IMR-90 (cell line): ENCODE measurements at regions not wholly inside any gene's neighbourhood (a gene's known extent, or its start where the extent isn't known, plus 50 kb on each side); places are given as distances from the start of the nearest gene placed in this dataset.

Experiments
- ATAC-seq: fragments of 200-7000 bp; cut with Tn5 transposase; 2 replicates; pipeline ENCODE4 v1.9.1; 2020; ENCODE audit warnings: low read depth, mild to moderate bottlenecking, moderate library complexity
- BruUV-seq: library from RNA; stranded (reverse); fragments of 400-500 nt; replicated peaks from 2 replicates; lab custom pipeline; 2021; lab: Mats Ljungman, UMichigan
- CTCF ChIA-PET: fragments of 300-600 bp; formaldehyde crosslinking; extraction: SDS; loops from one replicate; lab custom pipeline; 2021; ENCODE audit warnings: antibody characterized with exemption; lab: Yijun Ruan, JAX
- POLR2A ChIA-PET: fragments of 300-600 bp; sonication (Branson Sonifier 250); formaldehyde crosslinking; loops from one replicate; lab custom pipeline; 2022; ENCODE audit warnings: antibody characterized with exemption; ENCODE audit not compliant: unreplicated experiment; lab: Charles Lee
- DNase-seq: peaks from one replicate; pipeline ENCODE4 v3.0.0; 2013
- H2AFZ ChIP-seq: replicated peaks from 2 replicates; pipeline ENCODE3; 2013; ENCODE audit warnings: low read length, mild to moderate bottlenecking; ENCODE audit not compliant: poor library complexity
- H2AK5ac ChIP-seq: 2 replicates; pipeline ENCODE4 v1.6.1; 2013; ENCODE audit warnings: low read depth, low read length, inconsistent platforms
- H2AK9ac ChIP-seq: replicated peaks from 2 replicates; pipeline ENCODE3; 2013; ENCODE audit warnings: mild to moderate bottlenecking, low read depth, low read length, moderate library complexity; ENCODE audit not compliant: poor library complexity
- H2BK120ac ChIP-seq: 2 replicates; pipeline ENCODE4 v1.6.1; 2013; ENCODE audit warnings: low read depth, low read length, inconsistent platforms
- H2BK15ac ChIP-seq: 3 replicates; pipeline ENCODE4 v1.6.1; 2013; ENCODE audit warnings: low read depth, low read length, inconsistent platforms
- H2BK20ac ChIP-seq: 2 replicates; pipeline ENCODE4 v1.6.1; 2013; ENCODE audit warnings: low read depth, mild to moderate bottlenecking, inconsistent platforms, low read length, moderate library complexity
- H2BK5ac ChIP-seq: 2 replicates; pipeline ENCODE4 v1.6.1; 2013; ENCODE audit warnings: mild to moderate bottlenecking, low read depth, low read length, inconsistent platforms; ENCODE audit not compliant: poor library complexity, severe bottlenecking
- H3K14ac ChIP-seq: replicated peaks from 2 replicates; pipeline ENCODE4 v1.6.1; 2013; ENCODE audit warnings: low read depth, low read length, inconsistent platforms
- H3K18ac ChIP-seq: 2 replicates; pipeline ENCODE4 v1.6.1; 2013; ENCODE audit warnings: low read depth, low read length, control low read depth
- H3K23ac ChIP-seq: 2 replicates; pipeline ENCODE4 v1.6.1; 2013; ENCODE audit warnings: low read depth, low read length, inconsistent platforms
- H3K27ac ChIP-seq: 2 replicates; pipeline ENCODE4 v1.5.1; 2013; ENCODE audit warnings: mild to moderate bottlenecking, control low read depth, low read length; ENCODE audit not compliant: insufficient read depth
- H3K27me3 ChIP-seq: 2 replicates; pipeline ENCODE4 v1.6.1; 2013; ENCODE audit warnings: low read length; ENCODE audit not compliant: control insufficient read depth, insufficient read depth
- H3K36me3 ChIP-seq: 2 replicates; pipeline ENCODE4 v1.6.1; 2013; ENCODE audit warnings: low read length, mixed read lengths; ENCODE audit not compliant: control insufficient read depth, insufficient read depth
- H3K4ac ChIP-seq: 2 replicates; pipeline ENCODE4 v1.6.1; 2013; ENCODE audit warnings: low read depth, low read length, inconsistent platforms
- H3K4me1 ChIP-seq: 2 replicates; pipeline ENCODE4 v1.6.1; 2013; ENCODE audit warnings: low read length, mixed read lengths; ENCODE audit not compliant: control insufficient read depth, insufficient read depth
- H3K4me2 ChIP-seq: 2 replicates; pipeline ENCODE4 v1.6.1; 2013; ENCODE audit warnings: low read depth, mild to moderate bottlenecking, control low read depth, low read length, moderate library complexity
- H3K4me3 ChIP-seq: 2 replicates; pipeline ENCODE4 v1.5.1; 2013; ENCODE audit warnings: low read depth, mild to moderate bottlenecking, control low read depth, low read length, moderate library complexity; ENCODE audit not compliant: insufficient read depth
- H3K56ac ChIP-seq: 2 replicates; pipeline ENCODE4 v1.6.1; 2013; ENCODE audit warnings: low read length, inconsistent platforms; ENCODE audit not compliant: insufficient read depth; ENCODE audit errors: extremely low read depth
- H3K79me1 ChIP-seq, 2 experiments: 2 replicates each; pipeline ENCODE4 v1.6.1; 2013; ENCODE audit warnings: low read length in 2 of 2, inconsistent platforms in 1 of 2, low read depth in 1 of 2
- H3K9ac ChIP-seq: 2 replicates; pipeline ENCODE4 v1.6.1; 2013; ENCODE audit warnings: low read depth, low read length, control low read depth
- H3K9me1 ChIP-seq: 2 replicates; pipeline ENCODE4 v1.6.1; 2013; ENCODE audit warnings: low read length, inconsistent platforms; ENCODE audit not compliant: insufficient read depth
- H3K9me3 ChIP-seq: 2 replicates; pipeline ENCODE4 v1.6.1; 2013; ENCODE audit warnings: low read length; ENCODE audit not compliant: control insufficient read depth, insufficient read depth
- H4K20me1 ChIP-seq: 2 replicates; pipeline ENCODE4 v1.6.1; 2013; ENCODE audit warnings: low read length, inconsistent platforms; ENCODE audit not compliant: insufficient read depth
- H4K5ac ChIP-seq: 2 replicates; pipeline ENCODE4 v1.6.1; 2013; ENCODE audit warnings: mild to moderate bottlenecking, low read depth, low read length, control low read depth
- H4K8ac ChIP-seq, 2 experiments: 2 replicates each; pipeline ENCODE4 v1.6.1; 2013; ENCODE audit warnings: low read depth in 2 of 2, low read length in 2 of 2, control low read depth in 1 of 2, inconsistent platforms in 1 of 2
- H4K91ac ChIP-seq: 2 replicates; pipeline ENCODE4 v1.6.1; 2013; ENCODE audit warnings: low read depth, low read length, inconsistent platforms; ENCODE audit not compliant: insufficient read depth
- CTCF ChIP-seq: conservative IDR thresholded peaks from 2 replicates; pipeline ENCODE4 v1.5.1; 2012; ENCODE audit warnings: mild to moderate bottlenecking, low read depth, low read length, improper control_type of control experiment
- ELK1 ChIP-seq: fragments of 150-350 bp; IDR thresholded peaks from 2 replicates; pipeline ENCODE4 v1.6.1; 2016; ENCODE audit warnings: low read depth, mild to moderate bottlenecking, low read length, moderate library complexity, borderline replicate concordance
- MAFK ChIP-seq: IDR thresholded peaks from 2 replicates; pipeline ENCODE4 v1.6.1; 2012; ENCODE audit warnings: low read depth, low read length, improper control_type of control experiment
- MAZ ChIP-seq: IDR thresholded peaks from 2 replicates; pipeline ENCODE4 v1.6.1; 2012; ENCODE audit warnings: low read depth, mild to moderate bottlenecking, low read length, improper control_type of control experiment, moderate library complexity, borderline replicate concordance
- MXI1 ChIP-seq: IDR thresholded peaks from 2 replicates; pipeline ENCODE4 v1.6.1; 2012; ENCODE audit warnings: low read depth, mild to moderate bottlenecking, low read length, moderate library complexity, borderline replicate concordance
- NFE2L2 ChIP-seq: fragments of 150-350 bp; IDR thresholded peaks from 2 replicates; pipeline ENCODE4 v1.6.1; 2016; ENCODE audit warnings: low read depth, mild to moderate bottlenecking, low read length
- POLR2A ChIP-seq: IDR thresholded peaks from 2 replicates; pipeline ENCODE4 v1.6.1; 2012; ENCODE audit warnings: mild to moderate bottlenecking, low read depth, low read length
- RAD21 ChIP-seq: IDR thresholded peaks from 2 replicates; pipeline ENCODE4 v1.6.1; 2012; ENCODE audit warnings: low read length, improper control_type of control experiment
- SMC3 ChIP-seq: fragments of 150-350 bp; IDR thresholded peaks from 2 replicates; pipeline ENCODE4 v1.6.1; 2016; ENCODE audit warnings: low read depth, mild to moderate bottlenecking, antibody characterized with exemption, low read length, moderate library complexity
- WGBS, 2 experiments: methylation state at CpG; one replicate each; pipeline versions ENCODE4 v1.1.5 to v1.1.7; 2013; ENCODE audit warnings: missing lambda C conversion rate in 2 of 2; ENCODE audit not compliant: insufficient read length in 1 of 2; ENCODE audit errors: extremely low coverage in 2 of 2; 5-methylcytosine and 5-hydroxymethylcytosine counted together
- dilution Hi-C: fragments of 300-500 bp; cut with HindIII; formaldehyde crosslinking; loops from one replicate; pipeline ENCODE4 v1.14.3; 2018; ENCODE audit warnings: low sequenced_read_pairs; ENCODE audit not compliant: unreplicated experiment
- in situ Hi-C: fragments of 300-500 bp; cut with MboI; formaldehyde crosslinking; loops from 3 replicates; pipeline ENCODE4 v1.14.3; 2019; ENCODE audit warnings: low sequenced_read_pairs, inconsistent platforms, mixed read lengths
- intact Hi-C: fragments of 100-400 bp; cut with micrococcal nuclease; formaldehyde crosslinking; loops from 2 replicates; pipeline ENCODE4 v1.10.0; 2022

DNA sequence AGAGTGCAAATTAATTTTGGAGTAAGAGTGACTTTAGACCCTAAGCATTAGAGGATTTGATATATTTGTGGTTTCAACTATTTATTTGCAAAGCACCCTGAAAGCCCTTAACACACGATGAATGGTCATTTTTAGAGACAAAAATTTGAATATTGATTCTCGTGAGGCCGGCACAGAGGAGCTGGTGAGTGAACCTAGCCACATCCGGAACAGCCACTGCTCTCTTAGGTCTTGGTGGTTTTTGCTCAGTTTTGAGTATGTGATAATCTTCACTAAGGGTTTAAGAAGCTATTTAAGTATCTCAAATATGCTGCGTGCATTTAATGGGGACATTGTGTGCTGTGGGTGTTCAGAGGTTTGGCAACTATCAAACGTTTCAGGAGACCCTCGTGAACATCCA, 204.8 kb downstream of the TSN start:
- Histone ChIP-seq H2BK15ac (no peak overlapping the region), H3K36me3 (no peaks in the 10 kb centered on the region), H3K27me3 (no peaks in the 10 kb centered on the region), H3K79me1 (no peaks in the 10 kb centered on the region), H3K4me1 (no peaks in the 10 kb centered on the region), H3K23ac (no peak overlapping the region), H3K9ac (no peak overlapping the region), H4K20me1 (no peaks in the 10 kb centered on the region), H3K18ac (no peak overlapping the region), H3K4me2 (no peak overlapping the region), H2AFZ (no peak overlapping the region), H2AK5ac (no peak overlapping the region), H3K9me1 (no peaks in the 10 kb centered on the region), H4K91ac (no peak overlapping the region), H3K4me3 (no peak overlapping the region), H4K5ac (no peak overlapping the region), H3K4ac (no peak overlapping the region), H3K14ac (no peak overlapping the region), H3K56ac (no peak overlapping the region), H2BK20ac (no peak overlapping the region), H2BK120ac (no peak overlapping the region), H2AK9ac (no peak overlapping the region), H2BK5ac (no peak overlapping the region), H3K27ac (no peak overlapping the region), H3K9me3 (no peaks in the 10 kb centered on the region), H4K8ac (no peak overlapping the region)
- CTCF ChIA-PET, result no interaction called here
- DNase-seq (no peak), ATAC-seq (no peak)
- POLR2A ChIA-PET, result no interaction called here
- in situ Hi-C loops, result no loop called here
- BruUV-seq, result no TSS peak
- dilution Hi-C loops, result no loop called here
- WGBS, 2 experiments, result 60% methylated on average over 1 of the region's 7 CpGs; no CpG with 5 or more reads in 1 of the 2 experiments
- intact Hi-C loops, result no loop called here
- no peak for TF ChIP-seq SMC3
- no peak for TF ChIP-seq CTCF
- no peak for TF ChIP-seq NFE2L2
- no peak for TF ChIP-seq POLR2A
- no peak for TF ChIP-seq RAD21
- TF ChIP-seq MAZ, result no peak
- TF ChIP-seq MXI1, result no peak
- TF ChIP-seq ELK1, result no peak
- no peak for TF ChIP-seq MAFK
